Peyer's patch (tissue), 4 donors: ENCODE measurements at regions not wholly inside any gene's neighbourhood (a gene's known extent, or its start where the extent isn't known, plus 50 kb on each side); places are given as distances from the start of the nearest gene placed in this dataset.
"Not testable (repeated sequence)": the region's sequence is repeated elsewhere in the genome, so short reads cannot be mapped to it uniquely, and the experiment has no call there.

ENCODE experiments used
- POLR2A ChIP-seq, 2 donors: fragments of 450-650 bp; IDR thresholded peaks; one replicate each; pipeline ENCODE4 v1.5.1; 2017; ENCODE audit warnings: antibody characterized with exemption in 2 of 2, mild to moderate bottlenecking in 2 of 2, moderate library complexity in 2 of 2
- TF ChIP-seq, protein P1 (sequence below), 6 experiments: fragments of 450-650 bp in 4 of 6; fragments of 200-600 bp in 2 of 6; sonication (generic) in 1 of 6; IDR thresholded peaks; one replicate each; pipeline ENCODE4 v1.5.1; 2017 to 2019; ENCODE audit warnings: antibody characterized with exemption in 6 of 6, mild to moderate bottlenecking in 3 of 6, moderate library complexity in 1 of 6

GRCh38 chr7:6953138-6953797 lies 127.2 kb upstream of the CCZ1B start:
- TF ChIP-seq POLR2A (IDR thresholded peaks at IDR 0.05): not testable (repeated sequence)
- TF ChIP-seq, protein P1, sequence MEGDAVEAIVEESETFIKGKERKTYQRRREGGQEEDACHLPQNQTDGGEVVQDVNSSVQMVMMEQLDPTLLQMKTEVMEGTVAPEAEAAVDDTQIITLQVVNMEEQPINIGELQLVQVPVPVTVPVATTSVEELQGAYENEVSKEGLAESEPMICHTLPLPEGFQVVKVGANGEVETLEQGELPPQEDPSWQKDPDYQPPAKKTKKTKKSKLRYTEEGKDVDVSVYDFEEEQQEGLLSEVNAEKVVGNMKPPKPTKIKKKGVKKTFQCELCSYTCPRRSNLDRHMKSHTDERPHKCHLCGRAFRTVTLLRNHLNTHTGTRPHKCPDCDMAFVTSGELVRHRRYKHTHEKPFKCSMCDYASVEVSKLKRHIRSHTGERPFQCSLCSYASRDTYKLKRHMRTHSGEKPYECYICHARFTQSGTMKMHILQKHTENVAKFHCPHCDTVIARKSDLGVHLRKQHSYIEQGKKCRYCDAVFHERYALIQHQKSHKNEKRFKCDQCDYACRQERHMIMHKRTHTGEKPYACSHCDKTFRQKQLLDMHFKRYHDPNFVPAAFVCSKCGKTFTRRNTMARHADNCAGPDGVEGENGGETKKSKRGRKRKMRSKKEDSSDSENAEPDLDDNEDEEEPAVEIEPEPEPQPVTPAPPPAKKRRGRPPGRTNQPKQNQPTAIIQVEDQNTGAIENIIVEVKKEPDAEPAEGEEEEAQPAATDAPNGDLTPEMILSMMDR (IDR thresholded peaks at IDR 0.05): peak in 4 of 6 experiments; percentile 6 to 47 (median 28)
